ENCODE measurements at regions not wholly inside any gene's neighbourhood (a gene's known extent, or its start where the extent isn't known, plus 50 kb on each side); places are given as distances from the start of the nearest gene placed in this dataset.

DNA sequence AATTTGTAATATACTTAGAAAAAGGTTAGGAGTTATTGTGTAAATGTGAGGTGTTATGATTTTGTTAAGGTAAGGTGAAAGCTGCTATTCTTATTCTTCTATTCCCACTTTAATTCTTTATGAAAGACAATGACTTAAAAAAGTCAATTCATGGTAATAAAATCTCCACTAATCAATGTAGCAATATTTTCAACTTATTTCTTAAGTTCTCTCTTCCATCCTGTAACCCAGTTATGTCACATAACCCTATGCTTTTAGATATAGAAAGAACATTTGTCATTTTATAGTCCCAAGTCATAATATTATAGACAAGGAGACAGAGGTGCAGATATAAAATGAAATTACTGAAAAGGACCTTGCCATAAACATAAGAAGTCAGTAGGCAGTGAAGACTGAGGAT, 157.9 kb upstream of the SLC7A11 start:
- Mint-ChIP-seq H3K4me1 (ENCODE audit: unreplicated experiment) (peaks cover 37% of the 10 kb centered on the region), H3K27me3 (ENCODE audit: unreplicated experiment) (no peaks in the 10 kb centered on the region), H3K27ac (ENCODE audit: unreplicated experiment) (no peak overlapping the region), H3K4me3 (ENCODE audit: unreplicated experiment) (no peak overlapping the region), H3K9me3 (ENCODE audit: unreplicated experiment) (no peaks in the 10 kb centered on the region), H3K36me3 (ENCODE audit: unreplicated experiment) (no peaks in the 10 kb centered on the region)
- no peak for DNase-seq (ENCODE audit: extremely low spot score, unreplicated experiment)
- TF ChIP-seq, protein P1, sequence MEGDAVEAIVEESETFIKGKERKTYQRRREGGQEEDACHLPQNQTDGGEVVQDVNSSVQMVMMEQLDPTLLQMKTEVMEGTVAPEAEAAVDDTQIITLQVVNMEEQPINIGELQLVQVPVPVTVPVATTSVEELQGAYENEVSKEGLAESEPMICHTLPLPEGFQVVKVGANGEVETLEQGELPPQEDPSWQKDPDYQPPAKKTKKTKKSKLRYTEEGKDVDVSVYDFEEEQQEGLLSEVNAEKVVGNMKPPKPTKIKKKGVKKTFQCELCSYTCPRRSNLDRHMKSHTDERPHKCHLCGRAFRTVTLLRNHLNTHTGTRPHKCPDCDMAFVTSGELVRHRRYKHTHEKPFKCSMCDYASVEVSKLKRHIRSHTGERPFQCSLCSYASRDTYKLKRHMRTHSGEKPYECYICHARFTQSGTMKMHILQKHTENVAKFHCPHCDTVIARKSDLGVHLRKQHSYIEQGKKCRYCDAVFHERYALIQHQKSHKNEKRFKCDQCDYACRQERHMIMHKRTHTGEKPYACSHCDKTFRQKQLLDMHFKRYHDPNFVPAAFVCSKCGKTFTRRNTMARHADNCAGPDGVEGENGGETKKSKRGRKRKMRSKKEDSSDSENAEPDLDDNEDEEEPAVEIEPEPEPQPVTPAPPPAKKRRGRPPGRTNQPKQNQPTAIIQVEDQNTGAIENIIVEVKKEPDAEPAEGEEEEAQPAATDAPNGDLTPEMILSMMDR (IDR thresholded peaks at IDR 0.05), result no peak

DNA sequence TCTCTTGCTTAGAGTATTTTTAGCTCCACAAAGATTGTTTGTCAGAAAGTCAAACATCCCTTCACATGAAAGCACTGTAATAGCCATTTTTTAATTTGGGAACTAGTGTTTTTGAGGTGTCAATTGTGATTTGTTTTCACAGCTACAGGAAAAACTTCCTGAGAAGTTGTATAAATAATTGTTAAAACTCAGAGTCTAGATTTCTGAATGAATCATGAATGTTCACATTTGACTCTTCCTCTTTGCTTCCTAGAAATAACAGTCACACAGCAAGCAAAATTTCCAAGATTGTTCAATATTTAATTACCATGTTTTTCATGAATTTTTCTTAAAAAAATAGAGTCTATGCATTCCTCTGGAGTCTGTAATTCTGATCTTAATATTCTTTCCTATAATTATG, 156.9 kb upstream of the SLC7A11 start:
- no peaks in the 10 kb centered on the region for H3K36me3 Mint-ChIP-seq (ENCODE audit: unreplicated experiment)
- TF ChIP-seq, protein P1 (IDR thresholded peaks at IDR 0.05), result no peak
- H3K4me1 Mint-ChIP-seq (ENCODE audit: unreplicated experiment), result peaks cover 37% of the 10 kb centered on the region
- H3K27ac Mint-ChIP-seq (ENCODE audit: unreplicated experiment), result peak overlapping the region; percentile 68
- no peaks in the 10 kb centered on the region for H3K9me3 Mint-ChIP-seq (ENCODE audit: unreplicated experiment)
- H3K4me3 Mint-ChIP-seq (ENCODE audit: unreplicated experiment), result no peak overlapping the region
- H3K27me3 Mint-ChIP-seq (ENCODE audit: unreplicated experiment), result no peaks in the 10 kb centered on the region
- DNase-seq (ENCODE audit: extremely low spot score, unreplicated experiment), result no peak

DNA sequence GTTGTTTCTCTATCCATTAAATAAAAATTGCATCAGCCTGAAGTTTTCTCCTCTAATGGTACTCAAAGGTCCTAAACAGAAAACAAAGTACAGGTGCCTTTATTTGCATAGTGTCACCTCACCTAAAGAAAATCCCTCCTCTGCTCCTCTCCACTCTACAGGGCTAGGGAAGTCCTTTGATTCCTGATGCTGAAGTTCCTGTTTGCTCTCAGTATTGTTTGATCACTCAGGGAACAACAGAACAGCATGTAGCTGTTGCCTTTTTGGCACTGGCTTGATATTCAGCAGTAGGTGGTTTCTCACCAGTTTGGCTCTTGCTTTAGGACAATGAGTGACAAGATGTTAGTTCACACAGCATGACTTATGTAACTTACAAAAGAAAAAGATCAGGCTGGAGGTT, 156.2 kb upstream of the SLC7A11 start:
- TF ChIP-seq, protein P1 (IDR thresholded peaks at IDR 0.05), result no peak
- DNase-seq (ENCODE audit: extremely low spot score, unreplicated experiment), result no peak
- Mint-ChIP-seq H3K27ac (ENCODE audit: unreplicated experiment) (peak overlapping the region; percentile 68), H3K4me3 (ENCODE audit: unreplicated experiment) (no peak overlapping the region), H3K9me3 (ENCODE audit: unreplicated experiment) (no peaks in the 10 kb centered on the region), H3K27me3 (ENCODE audit: unreplicated experiment) (no peaks in the 10 kb centered on the region), H3K36me3 (ENCODE audit: unreplicated experiment) (no peaks in the 10 kb centered on the region), H3K4me1 (ENCODE audit: unreplicated experiment) (peaks cover 37% of the 10 kb centered on the region)

DNA sequence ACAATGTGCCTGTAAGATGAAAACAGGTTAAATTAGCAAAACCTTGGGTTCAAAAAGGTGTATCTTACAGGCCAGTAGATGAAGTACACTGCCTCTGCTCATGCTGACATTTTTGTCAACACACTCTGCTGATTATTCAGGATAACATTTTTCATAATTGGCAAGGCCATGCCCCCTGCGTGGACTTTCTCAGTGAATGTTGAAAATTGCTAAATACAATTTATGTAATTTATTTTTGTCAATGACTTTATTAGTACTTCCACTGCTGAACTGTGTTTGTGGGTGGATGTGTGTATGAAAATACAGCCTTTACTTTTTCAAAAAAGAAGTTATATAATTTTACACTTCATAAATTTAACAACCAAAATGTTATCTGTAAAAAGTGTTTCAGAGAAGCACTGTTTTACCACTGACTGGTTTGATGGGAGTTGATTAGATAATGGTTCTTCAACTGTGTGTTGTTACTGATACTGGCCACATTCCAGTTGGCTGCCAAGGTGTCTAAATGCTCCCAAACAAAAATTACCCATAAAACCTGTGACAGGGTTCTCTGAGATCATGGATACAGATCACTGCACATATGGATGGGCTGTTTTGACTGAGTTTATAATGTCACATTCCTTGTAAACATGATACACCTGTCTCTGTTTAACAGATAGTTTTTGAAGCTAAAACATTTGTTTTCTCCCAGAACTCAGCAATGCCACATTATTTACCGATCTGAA, 151.9 kb upstream of the SLC7A11 start:
- H3K27me3 Mint-ChIP-seq (ENCODE audit: unreplicated experiment), result no peaks in the 10 kb centered on the region
- TF ChIP-seq, protein P1 (IDR thresholded peaks at IDR 0.05), result no peak
- no peak for DNase-seq (ENCODE audit: extremely low spot score, unreplicated experiment)
- no peak overlapping the region for H3K4me3 Mint-ChIP-seq (ENCODE audit: unreplicated experiment)
- no peaks in the 10 kb centered on the region for H3K9me3 Mint-ChIP-seq (ENCODE audit: unreplicated experiment)
- no peaks in the 10 kb centered on the region for H3K36me3 Mint-ChIP-seq (ENCODE audit: unreplicated experiment)
- H3K27ac Mint-ChIP-seq (ENCODE audit: unreplicated experiment), result no peak overlapping the region
- H3K4me1 Mint-ChIP-seq (ENCODE audit: unreplicated experiment), result peaks cover 11% of the 10 kb centered on the region

DNA sequence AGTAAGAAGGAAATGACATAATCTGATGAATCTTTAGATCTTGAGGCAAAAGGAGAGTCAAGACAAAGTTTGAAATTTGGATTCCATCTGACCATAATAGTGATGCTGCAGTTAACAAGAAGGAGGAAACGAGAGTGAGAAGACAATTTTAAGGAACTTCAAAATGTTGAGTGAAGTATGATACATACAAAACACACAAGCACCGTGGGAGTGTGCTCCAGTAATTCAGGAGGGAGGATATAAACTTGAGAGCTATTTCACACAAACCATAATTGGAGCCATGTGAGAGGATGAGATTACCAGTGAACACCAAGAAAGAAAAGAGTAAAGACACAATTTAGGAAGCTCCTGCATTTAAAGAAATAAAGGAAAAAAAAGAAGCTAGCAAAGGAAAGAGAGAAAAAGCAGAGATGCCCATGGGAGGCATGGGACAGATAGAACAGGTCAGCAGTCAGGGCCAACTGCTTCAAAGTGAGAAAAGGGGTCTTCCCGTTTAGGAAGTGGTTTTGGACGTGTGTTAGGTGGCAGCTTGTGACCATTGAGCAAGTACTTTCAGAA, 150.7 kb upstream of the SLC7A11 start:
- TF ChIP-seq, protein P1 (IDR thresholded peaks at IDR 0.05), result no peak
- no peak for DNase-seq (ENCODE audit: extremely low spot score, unreplicated experiment)
- H3K4me3 Mint-ChIP-seq (ENCODE audit: unreplicated experiment), result no peak overlapping the region
- H3K27ac Mint-ChIP-seq (ENCODE audit: unreplicated experiment), result no peak overlapping the region
- no peaks in the 10 kb centered on the region for H3K36me3 Mint-ChIP-seq (ENCODE audit: unreplicated experiment)
- no peaks in the 10 kb centered on the region for H3K4me1 Mint-ChIP-seq (ENCODE audit: unreplicated experiment)
- no peaks in the 10 kb centered on the region for H3K27me3 Mint-ChIP-seq (ENCODE audit: unreplicated experiment)
- H3K9me3 Mint-ChIP-seq (ENCODE audit: unreplicated experiment), result no peaks in the 10 kb centered on the region
